Activated B cell treated with CpG ODN at 0.5 μM for 24 hours (primary cell): ENCODE measurements at regions not wholly inside any gene's neighbourhood (a gene's known extent, or its start where the extent isn't known, plus 50 kb on each side); places are given as distances from the start of the nearest gene placed in this dataset.

Source experiments
- ATAC-seq: fragments of 200-7000 bp; cut with Tn5 transposase; one replicate; pipeline ENCODE4 v1.10.0; 2021; ENCODE audit warnings: low read depth, mild to moderate bottlenecking, moderate library complexity
- CTCF ChIA-PET: fragments of 350-600 bp; sonication (Branson Sonifier 250); formaldehyde crosslinking; loops from one replicate; lab custom pipeline; 2021; ENCODE audit warnings: antibody characterized with exemption; lab: Charles Lee
- POLR2A ChIA-PET: fragments of 350-600 bp; sonication (Branson Sonifier 250); formaldehyde crosslinking; loops from one replicate; lab custom pipeline; 2021; ENCODE audit warnings: antibody characterized with exemption; lab: Charles Lee
- DNase-seq: peaks from one replicate; pipeline ENCODE4 v3.0.0; 2022
- H3K27ac Mint-ChIP-seq: one replicate; pipeline ENCODE4 v1.8.0; 2020; ENCODE audit warnings: mixed read lengths
- H3K27me3 Mint-ChIP-seq: one replicate; pipeline ENCODE4 v1.8.0; 2021; ENCODE audit warnings: mixed read lengths
- H3K36me3 Mint-ChIP-seq: one replicate; pipeline ENCODE4 v1.8.0; 2021; ENCODE audit warnings: low read depth, mixed read lengths
- H3K4me1 Mint-ChIP-seq: one replicate; pipeline ENCODE4 v1.8.0; 2021; ENCODE audit warnings: mixed read lengths
- H3K4me3 Mint-ChIP-seq: one replicate; pipeline ENCODE4 v1.8.0; 2020; ENCODE audit warnings: mild to moderate bottlenecking, mixed read lengths
- H3K9me3 Mint-ChIP-seq: one replicate; pipeline ENCODE4 v1.8.0; 2020; ENCODE audit warnings: mixed read lengths
- CTCF ChIP-seq: fragments of 200-600 bp; IDR thresholded peaks from one replicate; pipeline ENCODE4 v1.8.0; 2022; ENCODE audit warnings: antibody characterized with exemption, mild to moderate bottlenecking
- intact Hi-C: fragments of 100-400 bp; cut with micrococcal nuclease; formaldehyde crosslinking; loops from one replicate; pipeline ENCODE4 v1.15.1; 2024

- no peak for TF ChIP-seq CTCF
- DNase-seq (no peak), ATAC-seq (no peak)
- CTCF ChIA-PET: interaction anchor here (0.8 kb wide), 1 partner anchor 1554 kb away, joined by 4 read pairs; no protein-coding TSS in a partner anchor
- no peaks in the 10 kb centered on the region for H3K36me3 Mint-ChIP-seq
- no peak overlapping the region for H3K4me3 Mint-ChIP-seq
- H3K9me3 Mint-ChIP-seq: no peaks in the 10 kb centered on the region
- intact Hi-C loops: no loop called here
- POLR2A ChIA-PET: no interaction called here
- no peaks in the 10 kb centered on the region for H3K4me1 Mint-ChIP-seq
- no peak overlapping the region for H3K27ac Mint-ChIP-seq
- H3K27me3 Mint-ChIP-seq: peaks cover 8% of the 10 kb centered on the region
These were observed 297.8 kb downstream of the ZNF536 start for GRCh38 chr19:30670011-30670329.

GRCh38 chr19:30669329-30670010 lies 297.3 kb downstream of the ZNF536 start:
- Mint-ChIP-seq H3K27me3 (peaks cover 8% of the 10 kb centered on the region), H3K36me3 (no peaks in the 10 kb centered on the region), H3K4me3 (no peak overlapping the region), H3K9me3 (no peaks in the 10 kb centered on the region), H3K27ac (no peak overlapping the region), H3K4me1 (no peaks in the 10 kb centered on the region)
- DNase-seq (no peak), ATAC-seq (no peak)
- no peak for TF ChIP-seq CTCF
- ChIA-PET POLR2A (no interaction called here), CTCF (interaction anchor here (0.8 kb wide), 1 partner anchor 1555 kb away, joined by 4 read pairs; no protein-coding TSS in a partner anchor)
- intact Hi-C loops: loop anchor here (2.0 kb wide), 1 partner anchor 1555 kb away; no protein-coding TSS in a partner anchor

DNA sequence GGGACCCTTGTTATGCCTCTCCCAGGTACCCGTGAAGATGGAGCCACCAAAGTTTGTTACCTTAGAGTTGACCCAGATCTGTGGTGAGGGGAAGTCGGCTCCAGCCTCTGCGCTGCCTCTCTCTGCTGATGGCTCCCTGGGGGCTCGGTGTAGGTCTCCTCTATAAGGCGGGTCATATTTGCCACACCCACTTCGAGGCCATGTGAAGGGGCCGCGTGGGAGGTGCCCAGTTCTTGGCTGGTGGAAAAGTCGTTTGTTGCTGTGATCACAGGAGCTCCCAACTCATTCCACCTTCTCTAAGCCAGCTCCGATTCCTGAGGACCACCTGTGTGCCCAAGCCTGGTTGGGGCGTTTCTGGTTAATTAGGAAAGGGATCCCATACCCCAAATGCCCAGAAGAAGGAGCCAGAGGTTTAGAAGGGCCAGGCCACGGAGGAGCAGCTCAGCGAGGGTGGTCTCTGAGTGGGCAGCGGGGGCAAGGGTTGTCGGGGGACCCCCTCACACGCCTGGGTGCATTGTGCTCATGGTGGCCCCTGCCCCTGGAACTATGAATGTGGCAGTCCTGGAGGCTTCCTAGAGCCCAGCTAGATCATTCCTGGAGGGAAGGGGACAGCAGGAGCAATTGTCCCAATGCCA lies 296.5 kb downstream of the ZNF536 start:
- Mint-ChIP-seq H3K4me3 (no peak overlapping the region), H3K27me3 (peaks cover 8% of the 10 kb centered on the region), H3K9me3 (no peaks in the 10 kb centered on the region), H3K4me1 (no peaks in the 10 kb centered on the region), H3K36me3 (no peaks in the 10 kb centered on the region), H3K27ac (no peak overlapping the region)
- ChIA-PET POLR2A (no interaction called here), CTCF (interaction anchor here (1.1 to 1.2 kb wide), 2 partner anchors 14 to 17 kb away, joined by 3 read pairs; no protein-coding TSS in a partner anchor)
- ATAC-seq (no peak), DNase-seq (no peak)
- intact Hi-C loops: loop anchor here (2.0 kb wide), 1 partner anchor 1556 kb away; no protein-coding TSS in a partner anchor
- no peak for TF ChIP-seq CTCF

DNA sequence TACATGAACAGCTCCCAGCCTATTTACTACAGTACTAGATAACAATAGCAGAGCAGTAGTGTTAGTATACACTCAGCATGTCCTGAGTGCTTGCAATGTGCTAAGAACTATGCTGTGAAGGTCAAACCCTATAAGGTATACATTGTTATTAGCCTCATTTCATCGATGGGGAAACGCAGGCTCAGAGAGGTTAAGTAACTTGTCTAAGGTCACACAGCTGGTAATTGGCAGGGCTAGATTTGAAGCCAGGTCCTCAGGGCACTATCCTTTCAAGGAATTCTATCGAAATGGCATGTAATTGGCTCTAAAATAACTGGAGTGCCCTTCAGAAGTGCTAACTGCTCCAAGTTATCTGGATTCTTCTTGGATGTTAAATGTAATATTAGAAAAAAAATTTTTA lies 295.6 kb downstream of the ZNF536 start:
- intact Hi-C loops: loop anchor here (2.0 kb wide), 1 partner anchor 1557 kb away; no protein-coding TSS in a partner anchor
- ATAC-seq: no peak
- H3K27me3 Mint-ChIP-seq: peaks cover 5% of the 10 kb centered on the region
- H3K9me3 Mint-ChIP-seq: no peaks in the 10 kb centered on the region
- TF ChIP-seq CTCF: no peak
- H3K27ac Mint-ChIP-seq: no peak overlapping the region
- POLR2A ChIA-PET: no interaction called here
- H3K36me3 Mint-ChIP-seq: no peaks in the 10 kb centered on the region
- H3K4me3 Mint-ChIP-seq: no peak overlapping the region
- no peak for DNase-seq
- CTCF ChIA-PET: interaction anchor here (1.1 to 1.2 kb wide), 2 partner anchors 15 to 16 kb away, joined by 3 read pairs; no protein-coding TSS in a partner anchor
- no peaks in the 10 kb centered on the region for H3K4me1 Mint-ChIP-seq

- intact Hi-C loops: no loop called here
- ChIA-PET CTCF (interaction anchor here (1.1 to 1.9 kb wide), 4 partner anchors 16 to 1557 kb away, joined by 3 to 8 read pairs (median 4); no protein-coding TSS in a partner anchor), POLR2A (no interaction called here)
- H3K27me3 Mint-ChIP-seq: peaks cover 5% of the 10 kb centered on the region
- H3K9me3 Mint-ChIP-seq: no peaks in the 10 kb centered on the region
- no peaks in the 10 kb centered on the region for H3K36me3 Mint-ChIP-seq
- TF ChIP-seq CTCF: no peak
- no peak for DNase-seq
- no peak for ATAC-seq
- H3K4me3 Mint-ChIP-seq: no peak overlapping the region
- H3K4me1 Mint-ChIP-seq: no peaks in the 10 kb centered on the region
- H3K27ac Mint-ChIP-seq: no peak overlapping the region
These were observed 295.0 kb downstream of the ZNF536 start for GRCh38 chr19:30667227-30667626.
